GM18517 (cell line): ENCODE measurements at regions not wholly inside any gene's neighbourhood (a gene's known extent, or its start where the extent isn't known, plus 50 kb on each side); places are given as distances from the start of the nearest gene placed in this dataset.

ENCODE experiments used
- ATAC-seq: cut with Tn5 transposase; IDR thresholded peaks from one replicate; pipeline ENCODE4 v1.9.1; 2021; ENCODE audit warnings: mild to moderate bottlenecking, moderate library complexity; ENCODE audit not compliant: unreplicated experiment

DNA sequence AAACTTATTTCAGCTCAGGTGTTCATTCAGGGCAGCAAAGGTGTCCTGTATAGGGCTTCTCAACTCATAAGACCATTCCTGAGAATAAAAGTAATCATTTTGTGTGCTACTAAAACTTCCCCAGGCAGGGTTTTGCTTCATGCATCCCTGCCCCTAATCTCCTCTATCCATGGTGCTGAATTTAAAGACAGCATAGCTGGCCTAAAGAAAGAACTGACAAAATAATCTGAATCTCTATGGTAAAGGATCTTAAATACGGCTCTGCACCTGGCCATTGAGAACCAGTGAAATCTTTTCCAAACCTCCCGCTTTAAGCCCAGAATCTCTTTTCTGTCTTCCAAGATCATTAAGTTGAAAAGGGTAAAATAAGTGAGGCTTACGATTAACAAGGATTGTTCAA, 292.1 kb upstream of the KLHL29 start:
- no peak for ATAC-seq

DNA sequence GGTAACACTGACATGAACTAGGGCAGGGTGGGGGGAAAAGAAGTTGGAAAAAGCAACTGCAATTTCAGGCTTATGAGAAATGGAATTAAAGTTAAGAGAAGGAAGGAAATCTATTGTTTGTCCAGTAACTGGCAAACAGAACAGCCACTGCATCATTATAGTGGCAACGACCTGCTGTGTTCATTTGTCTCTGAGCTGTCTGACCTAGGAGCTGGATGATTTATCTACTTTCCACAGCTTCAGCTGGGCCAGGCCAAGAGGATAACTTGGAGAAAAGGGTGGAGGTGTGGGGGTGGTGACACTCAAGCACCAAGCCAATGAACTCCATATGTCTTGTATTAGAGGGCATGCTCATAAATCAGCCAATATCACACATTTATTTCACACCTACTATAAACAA, 291.5 kb upstream of the KLHL29 start:
- ATAC-seq: no peak

DNA sequence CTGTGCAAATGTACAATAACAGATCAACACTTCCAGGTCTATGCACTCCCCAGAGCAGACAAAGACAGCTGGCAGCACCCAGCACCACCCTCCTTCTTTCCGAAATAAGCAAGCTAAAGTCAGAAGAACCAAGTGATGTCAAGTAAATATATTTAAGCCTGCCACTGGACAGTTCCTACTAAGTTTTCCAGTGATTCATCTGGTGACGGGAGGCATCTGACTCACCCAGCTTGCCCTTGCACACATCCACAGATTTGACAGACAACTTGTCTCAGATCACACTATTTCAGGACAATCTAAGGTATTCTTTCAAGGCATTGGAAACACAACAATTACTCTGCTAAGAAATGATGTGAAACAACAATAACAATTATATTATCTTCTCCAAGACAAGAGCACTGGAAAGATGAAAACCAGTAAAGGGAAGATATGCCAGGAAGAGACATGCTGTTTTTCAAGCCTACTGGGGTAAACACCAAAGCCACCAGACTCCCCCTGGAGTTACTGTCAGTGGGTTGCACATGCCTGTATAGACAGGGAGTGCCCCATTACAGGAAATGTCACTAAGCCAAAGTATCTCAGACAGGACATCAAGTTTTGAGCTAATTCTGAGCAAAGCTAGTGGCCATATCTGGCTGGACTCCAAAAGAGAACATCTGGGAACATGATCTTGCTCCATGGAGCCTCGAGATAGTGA, 287.9 kb upstream of the KLHL29 start:
- ATAC-seq: no peak

DNA sequence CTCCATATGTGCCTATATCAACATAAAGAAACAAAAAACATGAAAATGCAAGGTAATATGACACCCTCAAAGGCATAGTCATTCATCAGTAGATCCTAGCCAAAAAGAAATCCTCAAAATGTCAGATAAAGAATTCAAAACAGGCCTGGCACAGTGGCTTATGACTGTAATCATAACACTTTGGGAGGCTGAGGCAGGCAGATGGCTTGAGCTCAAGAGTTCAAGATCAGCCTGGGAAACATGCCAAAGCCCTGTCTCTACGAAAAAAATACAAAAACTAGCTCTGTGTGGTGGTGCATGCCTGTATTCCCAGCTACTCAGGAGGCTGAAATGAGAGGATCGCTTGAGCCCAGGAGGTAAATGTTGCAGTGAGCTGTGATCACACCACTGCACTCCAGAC, 284.6 kb upstream of the KLHL29 start:
- no peak for ATAC-seq

DNA sequence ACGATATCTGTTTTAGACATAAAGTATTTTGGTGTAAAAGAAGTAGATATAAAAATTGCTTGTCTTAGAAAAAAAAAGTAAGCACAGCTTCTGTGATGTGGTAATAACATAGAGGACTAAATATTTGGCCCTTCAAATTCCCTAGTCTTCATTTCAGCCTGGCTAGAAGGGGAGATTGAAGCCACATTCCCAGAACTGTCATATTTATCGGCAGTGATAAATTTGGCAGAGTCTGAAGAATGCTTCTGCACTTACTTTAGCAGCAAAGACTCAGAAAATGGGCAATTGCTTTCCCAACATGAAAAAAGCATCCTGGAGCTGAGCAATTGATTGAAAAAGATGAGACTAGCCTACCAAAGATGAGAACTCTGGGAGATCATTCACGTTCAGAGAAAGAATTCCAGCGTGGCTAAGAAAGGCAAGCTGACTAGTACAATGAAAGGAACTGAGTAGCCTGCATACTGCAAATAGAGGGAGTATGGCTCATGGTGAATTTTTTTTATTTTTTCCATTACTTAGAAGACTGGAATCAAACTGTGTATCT, 278.7 kb upstream of the KLHL29 start:
- no peak for ATAC-seq

DNA sequence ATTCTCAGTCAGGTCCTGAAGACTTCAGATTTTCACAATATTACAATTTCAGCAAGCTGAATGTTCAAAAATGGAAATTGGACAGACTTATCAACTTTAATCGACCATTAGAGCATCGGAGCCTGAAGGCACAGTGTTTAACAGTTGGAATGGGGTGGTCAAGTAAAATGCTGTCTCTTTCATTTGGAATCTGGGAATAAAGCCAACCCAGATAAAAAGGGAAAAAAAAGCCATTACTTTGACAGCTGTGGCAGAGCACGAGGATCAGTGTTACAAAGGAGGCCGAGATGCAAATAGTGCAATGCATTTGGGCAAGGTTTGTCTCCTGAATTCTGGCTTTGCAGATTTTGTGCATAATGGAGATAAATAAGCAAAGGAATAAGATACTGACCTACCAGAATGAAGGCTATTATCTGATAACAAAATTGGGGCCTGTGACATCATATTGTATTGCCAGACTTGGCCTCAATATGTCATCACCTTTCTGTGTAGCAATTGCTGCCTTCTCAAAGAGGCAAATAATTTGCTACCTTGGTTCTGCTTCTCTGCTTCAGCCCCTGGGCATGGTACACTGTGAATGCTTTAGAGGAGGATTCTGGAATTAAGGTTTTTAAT, 277.5 kb upstream of the KLHL29 start:
- no peak for ATAC-seq

DNA sequence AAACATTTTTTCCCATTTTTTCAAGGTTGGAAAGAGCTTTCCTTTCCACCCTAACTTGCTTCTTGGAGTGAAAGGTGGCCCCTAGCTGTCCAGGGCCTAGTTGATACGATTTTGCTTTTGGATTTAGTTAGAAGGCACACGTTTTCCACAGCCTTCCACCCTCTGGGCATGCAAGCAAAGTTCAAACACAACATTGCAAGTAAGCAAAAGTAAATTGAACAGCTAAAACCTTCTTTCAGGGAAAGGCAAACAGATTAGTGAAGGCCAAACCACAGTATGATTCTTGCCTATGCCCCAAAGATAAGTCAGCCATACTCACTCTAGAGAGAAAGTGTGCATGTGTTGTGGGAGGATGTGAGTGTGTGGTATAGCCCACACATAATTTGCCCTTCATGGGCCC, 273.7 kb upstream of the KLHL29 start:
- ATAC-seq: no peak

DNA sequence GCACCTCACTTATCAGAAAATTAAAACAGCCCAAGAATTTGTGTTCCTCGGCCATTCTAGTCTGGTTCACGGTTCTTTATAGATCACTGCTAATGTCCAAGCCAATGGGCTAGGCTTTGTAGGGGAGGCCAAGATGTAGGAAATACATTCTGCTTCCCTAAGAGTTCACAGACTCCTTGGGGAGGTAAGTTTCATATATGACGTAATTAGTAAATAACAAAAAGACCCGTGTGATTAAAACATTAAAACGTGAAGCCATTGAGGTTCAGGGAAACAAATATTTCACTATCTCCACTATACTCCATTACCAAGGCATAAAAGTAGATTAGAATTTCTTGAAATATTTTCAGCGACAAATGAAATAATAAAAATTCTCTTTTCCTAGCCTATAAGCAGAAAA, 272.5 kb upstream of the KLHL29 start:
- ATAC-seq: no peak

DNA sequence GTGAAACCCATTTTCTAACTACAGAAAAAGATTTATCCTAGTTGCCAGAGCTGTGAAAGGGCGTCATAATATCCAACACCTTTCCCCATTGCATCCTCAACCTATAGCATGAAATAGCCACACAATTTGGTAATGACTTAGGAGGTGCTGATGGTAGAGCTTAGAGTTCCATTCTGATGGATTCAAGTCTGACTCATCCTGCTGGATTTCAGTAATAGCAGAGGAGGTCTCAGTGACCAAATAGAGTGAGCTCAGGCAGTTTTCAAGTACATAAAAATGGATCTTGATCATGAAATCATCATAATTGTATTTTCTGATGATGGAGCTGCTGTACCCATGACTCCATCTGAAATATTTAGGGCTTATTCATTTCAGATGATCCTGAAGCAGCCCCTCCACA, 270.7 kb upstream of the KLHL29 start:
- ATAC-seq: no peak

DNA sequence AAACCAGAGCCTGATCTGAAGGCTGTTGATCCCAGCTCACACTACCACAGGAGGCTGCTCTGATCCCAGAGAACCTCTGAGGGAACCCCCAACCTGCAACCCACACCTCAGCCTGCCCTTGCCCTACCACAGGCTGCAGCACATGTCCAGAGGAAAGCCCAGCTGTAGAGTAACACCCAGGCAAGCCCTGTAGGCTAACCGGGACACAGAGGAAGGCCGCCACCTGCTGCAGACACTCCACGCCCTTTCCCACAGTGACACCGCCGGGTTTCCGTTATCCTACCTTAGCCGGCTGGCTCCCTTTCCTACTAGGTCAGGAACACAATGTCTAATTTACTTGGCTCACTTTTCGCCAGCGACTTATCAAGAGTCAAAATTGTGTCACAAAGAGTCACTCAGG, 266.7 kb upstream of the KLHL29 start:
- ATAC-seq: no peak

DNA sequence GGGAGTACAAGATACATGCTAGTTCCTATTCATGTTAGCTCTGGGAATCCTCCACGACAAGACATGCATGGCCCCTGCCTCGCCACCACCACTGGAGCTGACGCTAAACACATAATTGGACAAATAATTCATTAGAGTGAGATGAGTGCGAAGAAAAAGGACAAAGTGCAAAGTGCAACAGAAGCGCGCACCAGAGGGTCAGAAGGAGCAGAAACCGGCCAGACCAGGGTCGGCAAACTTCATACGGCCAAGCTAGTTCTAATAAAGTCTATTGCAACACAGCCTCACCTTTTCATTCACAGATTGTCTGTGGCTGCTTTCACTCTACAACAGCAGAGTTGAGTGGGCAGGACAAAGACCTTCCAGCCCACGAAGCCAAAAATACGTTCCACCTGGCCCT, 266.1 kb upstream of the KLHL29 start:
- no peak for ATAC-seq

DNA sequence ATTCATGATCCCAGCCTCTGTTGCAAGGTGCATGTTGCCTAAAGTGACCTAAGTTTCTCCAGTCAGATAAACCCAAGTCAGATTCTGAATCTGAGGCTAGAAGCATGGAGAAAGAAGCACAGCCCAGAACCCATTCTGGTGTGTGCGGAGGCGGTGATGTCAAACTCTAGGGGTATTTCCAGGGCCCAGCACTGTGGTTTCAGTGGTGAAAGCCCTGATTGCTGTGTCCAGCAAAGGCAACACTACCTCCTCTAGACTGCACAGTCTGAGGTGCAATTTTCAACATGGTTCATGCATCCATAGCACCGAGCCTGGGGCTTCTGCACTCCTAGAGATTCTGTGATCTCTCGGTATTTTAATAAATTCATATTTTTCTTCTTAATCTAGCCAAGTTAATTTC, 264.8 kb upstream of the KLHL29 start:
- ATAC-seq: no peak

DNA sequence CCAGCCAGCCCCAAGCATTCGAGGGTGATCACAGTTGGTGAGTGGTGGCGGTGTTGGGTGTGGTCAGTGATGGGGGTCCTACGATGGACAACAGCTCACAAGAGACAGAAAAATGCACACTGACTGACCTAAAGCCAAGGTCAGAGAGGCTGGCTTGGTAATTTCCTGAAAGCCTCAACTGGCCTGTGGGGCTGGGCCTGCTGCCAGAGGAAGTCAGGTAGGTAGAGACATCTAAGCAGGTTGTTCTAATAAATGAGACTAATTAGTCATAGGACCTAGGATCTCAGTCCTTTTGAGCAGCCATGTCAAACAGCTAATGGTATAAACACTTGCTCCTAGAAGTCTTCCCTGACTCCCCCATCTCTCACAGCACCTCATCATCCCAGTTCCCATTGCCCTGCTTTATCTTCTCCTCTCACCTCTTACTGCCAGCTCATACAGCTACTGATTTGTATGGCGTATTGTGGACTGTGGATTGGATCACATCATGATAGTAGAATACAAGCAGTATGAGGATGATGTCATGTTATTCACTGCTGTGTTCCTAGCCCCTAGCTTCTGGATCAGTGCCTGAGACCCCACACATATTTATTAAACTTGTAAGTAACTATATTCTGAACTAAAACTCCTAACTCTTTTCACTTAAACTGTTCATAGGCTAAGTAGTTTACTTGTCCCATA, 262.9 kb upstream of the KLHL29 start:
- ATAC-seq: no peak

DNA sequence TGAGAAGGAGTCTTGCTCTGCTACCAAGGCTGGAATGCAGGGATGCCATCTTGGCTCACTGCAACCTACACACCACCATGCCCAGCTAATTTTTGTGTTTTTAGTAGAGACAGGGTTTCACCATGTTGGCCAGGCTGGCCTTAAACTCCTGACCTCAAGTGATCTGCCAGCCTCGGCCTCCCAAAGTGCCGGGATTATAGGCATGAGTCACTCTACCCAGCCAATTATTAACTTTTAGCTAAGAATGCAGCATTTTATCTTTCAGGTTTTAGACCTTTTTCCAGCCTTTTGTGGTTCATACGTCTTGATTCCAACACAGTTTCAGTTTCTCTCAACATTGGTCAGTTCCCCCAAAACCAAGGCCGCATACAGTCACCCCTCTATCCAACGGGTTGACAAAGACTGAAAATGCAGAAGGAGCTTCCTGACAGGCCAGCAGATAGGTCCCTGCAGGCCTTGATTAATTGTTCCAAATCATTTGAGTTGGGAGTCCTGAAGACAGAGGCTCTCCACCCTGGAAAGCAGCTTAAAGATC, 262.2 kb upstream of the KLHL29 start:
- no peak for ATAC-seq

DNA sequence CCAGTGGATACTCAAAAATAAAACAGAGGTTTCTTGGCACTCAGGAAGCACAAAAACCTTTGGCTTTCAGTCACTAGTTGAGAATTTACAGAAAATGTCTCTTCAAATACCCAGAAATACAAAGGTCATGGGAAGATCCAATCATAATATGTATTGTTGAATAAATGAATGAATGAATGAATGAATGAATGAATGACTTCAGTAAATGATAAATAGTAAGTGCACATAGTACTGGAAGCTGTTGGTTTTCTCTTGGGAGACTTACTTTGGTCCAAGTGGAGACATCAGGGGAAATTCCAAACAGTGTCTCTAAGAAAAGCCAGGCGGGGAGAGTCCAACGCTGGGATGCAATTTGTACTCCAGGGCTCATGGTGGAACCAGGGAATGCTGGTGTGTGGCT, 261.3 kb upstream of the KLHL29 start:
- no peak for ATAC-seq

DNA sequence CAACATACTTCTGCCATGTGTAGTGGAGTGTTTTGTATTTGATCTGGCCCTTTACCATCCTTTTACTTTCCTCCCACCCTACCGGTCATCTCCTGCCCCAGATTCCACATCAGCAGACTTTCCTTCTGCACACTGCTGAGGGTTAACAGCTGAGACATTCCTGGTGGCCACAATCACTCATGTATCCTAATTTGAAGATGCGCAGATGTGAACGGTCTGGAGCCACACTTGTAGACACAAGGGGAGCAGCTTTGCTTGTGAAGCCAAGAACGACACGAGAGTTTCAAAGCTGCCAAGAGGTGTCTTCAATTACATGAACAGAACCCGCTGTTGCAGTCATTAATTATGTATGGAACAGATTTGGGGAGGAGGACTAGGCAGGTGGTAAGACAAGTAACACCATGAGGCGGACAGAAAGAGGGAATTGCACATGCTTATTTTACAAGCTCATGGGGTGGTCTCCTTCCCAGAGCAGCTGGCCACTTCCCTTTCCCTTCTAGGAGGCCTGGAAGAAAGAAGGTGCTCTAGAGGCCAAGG, 260.7 kb upstream of the KLHL29 start:
- ATAC-seq: no peak

DNA sequence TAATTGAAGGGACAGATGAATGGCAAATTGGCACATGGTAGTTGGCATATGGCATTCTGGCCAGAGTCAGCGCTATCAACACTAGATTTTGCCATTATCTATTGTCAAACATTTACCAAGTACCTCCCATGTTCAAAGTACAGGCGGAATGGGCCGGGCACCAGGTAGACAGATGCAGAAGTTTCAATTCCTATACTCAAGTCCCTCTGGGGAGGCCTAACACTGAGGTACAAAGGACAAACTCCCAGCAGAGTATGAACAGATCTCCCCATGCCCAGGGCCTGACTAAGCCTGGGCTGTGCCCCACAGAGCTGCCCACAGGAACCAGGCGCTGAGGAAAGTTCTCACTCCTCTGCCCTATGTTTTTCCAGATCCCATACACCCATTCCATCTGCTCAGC, 257.5 kb upstream of the KLHL29 start:
- ATAC-seq: no peak

DNA sequence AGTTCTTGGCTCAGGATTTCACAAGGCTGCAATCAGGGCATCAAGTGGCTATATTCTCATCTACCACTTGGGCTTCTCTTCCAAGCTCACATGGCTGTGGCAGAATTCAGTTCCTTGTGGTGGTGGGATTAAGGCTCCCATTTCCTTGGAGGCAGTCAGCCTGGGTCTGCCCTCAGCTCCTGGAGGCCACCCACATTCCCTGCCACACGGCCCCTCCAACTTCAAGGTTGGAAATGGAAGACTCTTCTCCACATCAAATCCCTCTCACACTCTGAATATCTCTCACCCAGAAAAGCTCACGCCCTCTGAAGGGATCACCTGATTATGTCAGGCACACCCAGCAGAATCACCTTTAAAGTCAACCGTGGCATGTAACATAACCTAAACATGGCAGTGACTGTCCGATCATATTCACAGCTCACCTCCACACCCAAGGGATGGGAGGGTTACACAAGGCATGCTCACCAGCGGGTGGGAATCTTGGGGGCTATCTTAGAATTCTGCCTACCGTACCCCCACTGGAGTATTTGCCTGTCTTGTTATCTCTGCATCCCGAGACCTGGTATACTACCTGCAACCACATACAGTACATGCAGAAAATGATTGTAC, 256.2 kb upstream of the KLHL29 start:
- ATAC-seq: no peak

DNA sequence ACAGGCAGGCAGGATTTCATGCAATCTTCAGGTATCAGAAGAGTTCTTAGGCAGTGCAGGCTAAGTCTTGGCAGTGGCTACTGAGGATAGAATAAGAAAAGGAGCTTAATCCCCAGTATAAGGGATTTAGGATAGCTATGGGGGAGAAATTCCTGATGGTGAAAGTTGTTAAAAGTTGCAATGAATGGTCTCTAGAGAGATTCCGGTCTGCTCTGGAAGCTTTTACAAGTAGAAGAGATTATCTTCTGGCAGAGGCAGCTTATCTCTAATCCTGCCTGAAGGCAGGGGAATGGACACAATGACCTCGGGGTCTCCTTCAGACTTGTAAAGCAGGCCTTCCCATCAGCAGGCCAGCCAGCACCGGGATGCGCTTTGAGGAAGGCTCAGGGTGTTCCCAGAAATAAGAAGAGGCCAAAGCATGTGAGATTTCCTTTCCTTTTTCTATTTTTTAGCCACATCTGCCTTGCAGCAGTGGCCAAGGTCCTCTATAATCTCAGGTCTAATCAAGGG, 253.9 kb upstream of the KLHL29 start:
- no peak for ATAC-seq

DNA sequence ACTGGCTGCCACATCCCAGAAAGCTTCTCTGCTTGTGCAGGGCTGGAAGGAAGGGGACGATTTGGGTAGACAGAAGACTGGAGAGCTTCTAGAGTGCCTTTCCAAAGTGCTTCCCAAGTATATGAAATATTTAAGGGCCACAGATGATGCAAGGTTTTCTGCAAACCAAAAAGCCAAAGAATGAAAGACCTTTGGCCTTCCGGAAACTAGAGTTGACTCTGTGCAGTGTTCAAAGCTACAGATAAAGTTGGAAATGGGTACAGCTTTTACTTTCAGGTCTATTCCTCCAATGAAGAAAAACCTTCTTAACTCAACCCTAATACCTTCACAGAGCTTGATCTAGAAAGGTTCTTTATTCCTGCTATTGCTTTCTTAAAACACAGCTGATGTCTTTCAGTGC, 253.0 kb upstream of the KLHL29 start:
- ATAC-seq: no peak
